Hematopoietic multipotent progenitor cell treated with erythropoietin and hydrocortisone succinate and interleukin-3 and kit ligand, for 6 days (in vitro differentiated cells): ENCODE measurements at regions not wholly inside any gene's neighbourhood (a gene's known extent, or its start where the extent isn't known, plus 50 kb on each side); places are given as distances from the start of the nearest gene placed in this dataset.
A peak's percentile ranks its signal among the peaks of the same experiment; 100 is the strongest.

Source experiments
- DNase-seq: peaks from one replicate; pipeline ENCODE4 v3.0.0-alpha.2; 2015

DNA sequence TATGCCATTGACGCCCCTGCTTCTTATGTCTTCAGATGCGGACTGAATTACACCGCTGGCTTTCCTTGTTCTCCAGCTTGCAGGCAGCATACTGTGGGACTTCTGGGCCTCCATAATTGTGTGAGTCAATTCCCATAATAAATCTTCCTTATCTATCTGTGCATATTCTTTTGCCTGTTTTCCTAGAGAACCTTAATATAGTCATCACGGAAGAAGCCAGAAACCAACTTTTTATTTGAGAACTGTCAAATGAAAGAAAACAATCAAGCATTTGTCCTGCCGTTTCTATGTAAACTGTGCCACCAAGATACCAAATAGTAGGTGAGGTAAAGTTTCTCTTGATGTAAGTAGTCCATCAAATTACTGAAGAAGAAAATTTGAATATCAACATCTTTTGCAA is 51.8 kb upstream of the B3GALNT1 start:
- no peak for DNase-seq

DNA sequence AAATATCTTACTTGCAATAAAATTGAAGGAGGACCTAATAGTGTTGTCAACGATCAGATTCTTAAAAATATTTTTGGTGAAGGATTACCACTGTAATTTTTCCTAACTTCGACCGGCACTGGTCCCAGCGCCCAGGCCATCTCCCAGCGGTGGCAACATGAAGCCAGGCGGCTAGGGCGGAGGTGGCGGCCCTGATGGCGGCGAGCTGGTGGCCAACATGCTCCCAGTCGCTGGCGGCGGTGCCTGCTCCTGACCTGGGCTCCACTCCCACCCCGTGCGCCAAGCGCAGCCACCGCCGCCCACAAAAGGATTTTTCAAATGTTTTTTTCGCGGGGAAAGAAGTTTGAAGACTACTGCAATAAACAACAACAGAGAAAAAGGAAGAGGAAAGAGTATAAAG is 56.5 kb upstream of the B3GALNT1 start:
- no peak for DNase-seq

DNA sequence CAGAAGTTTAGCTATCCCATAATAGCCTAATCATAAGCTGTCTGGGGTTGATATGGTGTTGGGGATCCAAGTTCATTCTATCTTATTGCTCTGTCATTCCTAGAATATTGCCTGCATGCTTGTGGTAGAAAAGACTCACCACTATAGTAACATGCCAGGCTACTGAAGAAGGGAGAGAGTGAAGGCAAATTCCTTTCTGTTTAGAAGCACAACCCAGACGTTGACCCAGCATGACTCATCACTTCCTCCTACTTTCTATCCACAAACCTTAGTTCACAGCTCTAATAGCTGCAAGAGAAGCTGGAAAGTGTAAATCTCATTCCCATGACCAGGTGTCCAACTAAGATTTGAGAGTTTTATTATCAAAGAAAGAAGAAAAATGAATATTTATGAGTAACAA is 57.8 kb upstream of the NMD3 start:
- DNase-seq = peak; percentile 25

DNA sequence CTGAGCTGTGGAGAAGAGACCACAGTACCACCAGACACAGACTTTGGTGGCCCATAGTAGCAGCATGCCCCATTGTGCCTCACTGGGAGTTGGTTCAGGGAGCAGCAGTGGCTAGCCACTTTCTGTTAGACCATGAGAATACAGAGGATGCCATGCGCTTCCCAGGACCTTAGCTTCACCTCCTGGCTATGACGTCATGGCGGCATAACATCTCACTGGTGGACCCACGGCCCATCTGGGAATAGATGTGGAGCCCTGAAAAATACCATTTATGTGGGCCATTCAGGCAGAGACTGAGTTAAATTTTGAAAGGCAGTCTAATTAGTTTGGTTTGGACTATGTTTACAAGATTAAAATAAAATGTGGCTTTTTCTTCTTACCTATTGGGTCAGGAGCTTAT is 55.1 kb upstream of the NMD3 start:
- DNase-seq = no peak

DNA sequence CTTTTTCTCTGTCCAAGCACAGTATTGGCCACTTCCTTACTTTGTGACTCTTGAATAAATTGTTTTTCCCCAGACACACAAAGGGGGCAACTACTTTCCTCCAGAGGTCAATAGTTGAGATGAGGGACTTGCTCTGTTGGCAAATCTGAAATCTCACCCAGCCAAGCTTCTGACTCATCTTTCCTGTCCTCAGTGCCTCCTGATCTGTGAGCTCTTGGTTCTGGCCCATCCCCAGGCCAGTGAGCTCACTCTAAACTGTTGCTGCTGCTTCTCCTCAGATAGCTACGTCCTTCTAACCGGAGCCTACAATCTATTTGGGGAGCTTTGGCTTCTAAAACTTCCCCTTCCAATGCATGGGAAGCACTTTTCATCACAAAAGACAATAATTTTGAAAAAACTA is 50.0 kb upstream of the NMD3 start:
- no peak for DNase-seq
